ENCODE measurements at regions not wholly inside any gene's neighbourhood (a gene's known extent, or its start where the extent isn't known, plus 50 kb on each side); places are given as distances from the start of the nearest gene placed in this dataset.
"Not testable (repeated sequence)": the region's sequence is repeated elsewhere in the genome, so short reads cannot be mapped to it uniquely, and the experiment has no call there.

DNA sequence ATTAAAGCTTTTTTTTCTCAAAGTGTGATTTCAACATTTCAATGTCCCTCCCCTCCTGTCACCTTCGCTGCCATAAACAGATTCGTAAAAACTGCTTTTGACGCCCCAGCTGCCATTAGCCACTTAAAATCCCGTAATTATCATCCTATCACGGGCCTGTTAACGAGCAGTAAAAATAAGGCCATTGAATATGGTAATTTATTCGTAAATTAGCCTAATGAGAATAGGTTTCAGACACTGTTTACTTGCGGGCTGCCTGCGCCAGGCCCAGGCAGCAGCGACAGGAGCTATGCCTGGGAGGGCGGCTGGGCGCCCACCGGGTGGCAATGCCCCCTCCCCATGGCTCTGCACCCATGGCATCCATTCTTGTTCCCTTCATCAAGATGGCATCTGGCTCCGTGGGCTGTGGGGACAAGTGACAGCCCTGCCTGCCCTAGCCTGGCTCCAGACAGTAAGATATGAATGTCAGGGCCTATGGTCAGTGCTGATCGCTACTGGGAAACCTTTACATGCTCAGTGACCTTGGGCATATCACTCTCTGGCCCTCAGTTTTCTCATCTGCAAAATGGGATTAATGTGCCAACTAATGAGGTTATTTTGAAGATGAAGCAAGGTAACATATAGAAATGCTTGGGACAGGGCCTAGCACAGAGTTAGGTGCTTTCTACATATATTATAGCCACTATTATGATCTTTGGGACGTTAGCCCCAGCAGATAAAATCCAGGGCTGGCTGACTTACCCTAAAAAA is 500.8 kb downstream of the MN1 start:
- DNase-seq, result no peak

DNA sequence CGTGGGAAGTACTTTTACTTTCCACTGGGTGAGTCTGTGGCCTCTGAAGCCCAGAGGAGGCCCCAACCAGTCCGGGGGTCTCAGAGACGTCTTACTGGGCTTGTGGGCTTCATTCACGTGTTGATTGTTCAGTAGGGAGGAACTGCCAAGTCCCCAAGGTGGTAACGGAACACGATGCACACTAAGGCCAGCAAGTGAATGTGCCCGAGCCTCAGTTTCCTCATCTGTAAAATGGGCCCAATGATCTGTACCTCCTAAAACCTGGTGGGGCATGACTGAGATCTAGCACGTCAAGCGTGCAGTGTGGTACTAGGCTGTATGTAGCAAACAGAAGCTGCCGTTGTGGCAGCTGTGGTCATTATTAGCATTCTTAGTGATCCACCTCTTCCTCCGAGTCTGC is 499.1 kb downstream of the MN1 start:
- DNase-seq, result no peak

DNA sequence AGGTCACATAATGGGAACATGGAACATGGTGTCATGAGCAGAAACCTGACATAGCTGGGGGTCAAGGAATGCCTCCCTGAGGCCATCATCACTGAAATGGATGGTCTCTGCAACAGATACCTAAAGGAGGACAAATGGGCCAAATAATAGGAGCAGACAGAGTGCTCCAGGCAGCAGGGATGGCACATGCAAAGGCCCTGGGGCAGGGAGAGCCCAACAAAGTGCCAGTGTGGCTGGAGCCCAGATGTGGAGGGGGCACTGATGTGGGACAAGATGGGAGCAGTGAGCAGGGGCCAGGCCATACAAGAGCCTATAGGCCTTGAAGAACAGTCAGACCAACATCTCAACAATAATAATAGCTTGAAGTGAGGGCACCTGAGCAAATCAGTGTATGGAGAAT is 497.8 kb downstream of the MN1 start:
- no peak for DNase-seq

DNA sequence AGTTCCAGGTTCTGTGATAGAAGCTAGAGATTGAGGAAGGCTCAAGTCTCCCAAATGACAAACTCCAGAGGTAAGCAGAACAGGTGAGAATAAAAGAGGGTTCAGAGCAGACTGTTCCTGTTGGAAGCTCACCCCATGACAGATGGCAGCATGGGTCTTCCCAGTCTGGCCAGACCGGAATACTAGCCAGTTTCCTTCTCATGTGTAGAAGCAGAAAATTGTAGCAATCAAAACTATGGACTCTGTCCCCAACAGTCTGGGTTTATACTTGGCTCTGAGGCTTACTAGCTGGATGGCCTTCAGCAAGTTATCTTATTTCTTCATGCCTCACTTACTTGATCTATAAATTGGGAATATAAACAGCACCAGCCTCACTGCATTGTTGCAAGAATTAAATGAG is 494.8 kb downstream of the MN1 start:
- no peak for DNase-seq

DNA sequence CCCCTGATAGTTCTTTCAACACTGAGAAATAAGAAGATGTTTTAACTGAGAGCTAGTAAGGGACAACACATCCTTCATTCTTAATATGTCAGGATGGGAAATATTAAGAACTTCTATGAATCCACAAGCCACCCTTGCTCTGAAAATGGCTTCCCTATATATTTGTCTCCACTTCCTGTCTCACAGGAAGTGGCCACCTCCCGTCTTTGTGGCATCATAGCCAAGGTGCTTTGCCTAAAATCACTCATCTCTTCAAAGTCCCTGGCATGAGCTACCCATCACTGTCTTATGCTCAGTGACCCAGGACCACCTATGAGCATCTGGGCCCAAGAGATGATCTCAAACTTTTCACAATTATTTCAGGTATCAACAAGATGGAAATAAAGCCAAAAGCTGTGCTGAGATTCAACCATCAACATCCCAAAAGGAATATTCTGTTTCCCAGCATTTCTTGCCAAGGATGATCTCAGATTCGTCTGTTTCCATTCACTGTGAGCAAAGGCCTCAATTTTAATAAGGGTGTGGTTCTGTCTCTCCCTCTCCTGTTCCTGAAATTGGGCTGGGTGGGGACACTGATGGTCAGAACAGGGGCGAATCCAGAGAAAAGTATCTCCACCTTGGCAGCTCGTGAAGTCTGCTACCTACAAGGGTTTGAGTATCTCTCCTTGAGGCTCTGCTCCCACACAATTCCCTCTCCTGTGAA is 493.9 kb downstream of the MN1 start:
- DNase-seq, result no peak

DNA sequence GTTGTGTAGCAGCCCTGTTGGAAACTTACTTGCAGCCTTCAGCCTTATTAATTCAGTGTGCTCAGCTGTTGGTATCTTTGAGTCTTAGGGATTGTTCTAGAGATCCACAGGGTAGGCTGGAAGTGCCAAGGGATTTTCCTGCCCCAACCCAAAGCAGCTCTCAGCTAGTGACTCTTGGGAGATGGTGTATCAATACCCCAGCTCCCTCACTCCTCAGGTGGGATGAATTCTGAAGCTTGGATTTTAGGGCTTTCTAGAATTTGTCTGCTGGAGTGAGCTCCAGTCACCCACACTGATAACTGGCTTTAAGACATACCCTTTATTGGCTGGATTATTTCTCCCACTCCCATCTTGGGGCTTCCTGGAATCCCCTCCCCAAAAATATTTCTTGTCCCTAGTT is 493.0 kb downstream of the MN1 start:
- DNase-seq, result no peak

DNA sequence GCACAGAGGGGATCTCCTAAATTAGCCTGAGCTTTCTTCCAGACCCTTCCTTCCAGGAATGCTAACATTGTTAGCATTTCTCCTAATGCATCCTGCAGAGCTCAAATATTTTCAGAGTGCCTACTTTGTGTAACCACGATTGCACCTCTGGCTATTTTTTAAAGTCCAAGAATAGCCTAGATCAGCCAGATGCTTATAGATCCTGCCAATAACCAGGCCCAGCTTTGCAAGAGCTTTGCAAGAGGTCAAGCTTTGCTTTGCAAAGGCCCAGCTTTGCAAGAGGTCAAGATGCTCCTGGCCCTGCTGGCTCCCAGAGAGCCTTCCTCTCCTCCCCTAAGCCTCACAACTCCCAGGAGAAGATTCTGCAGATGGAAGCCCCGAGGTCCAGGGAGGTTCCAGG is 491.9 kb downstream of the MN1 start:
- no peak for DNase-seq

DNA sequence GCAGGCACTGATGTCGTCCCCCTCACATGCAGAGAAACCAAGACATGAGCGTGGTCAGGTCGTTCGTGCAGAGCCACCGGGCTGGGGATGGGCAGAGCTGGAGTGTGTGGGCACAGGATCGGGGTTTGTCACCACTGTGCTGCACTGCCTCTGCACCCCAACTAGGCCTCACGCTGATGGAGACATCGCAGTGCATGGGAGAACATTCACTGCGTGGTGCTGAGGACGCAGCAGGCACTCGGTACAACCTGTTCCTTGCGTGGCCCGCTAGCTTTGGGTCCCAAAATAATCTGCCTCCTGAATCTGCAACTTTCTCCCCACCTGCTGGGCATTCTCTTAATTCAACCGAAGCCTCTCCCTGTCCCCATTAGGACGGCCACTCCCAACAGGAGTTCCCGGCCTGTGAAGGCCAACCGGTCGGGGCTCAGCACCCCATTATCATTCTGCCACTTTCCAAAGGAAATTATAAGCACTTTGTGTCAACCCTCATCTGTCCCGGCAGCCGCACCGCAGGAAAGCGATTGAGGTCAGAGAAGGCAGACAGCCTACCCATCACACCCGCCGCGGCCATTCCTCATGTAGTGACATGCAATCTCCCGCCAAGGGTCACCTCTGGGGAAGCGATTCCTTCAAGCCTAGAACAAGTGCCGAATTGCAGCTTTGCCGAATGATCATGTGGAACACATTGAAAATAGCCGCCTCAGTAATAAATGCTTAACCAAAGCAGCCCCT is 490.4 kb downstream of the MN1 start:
- DNase-seq, result no peak

DNA sequence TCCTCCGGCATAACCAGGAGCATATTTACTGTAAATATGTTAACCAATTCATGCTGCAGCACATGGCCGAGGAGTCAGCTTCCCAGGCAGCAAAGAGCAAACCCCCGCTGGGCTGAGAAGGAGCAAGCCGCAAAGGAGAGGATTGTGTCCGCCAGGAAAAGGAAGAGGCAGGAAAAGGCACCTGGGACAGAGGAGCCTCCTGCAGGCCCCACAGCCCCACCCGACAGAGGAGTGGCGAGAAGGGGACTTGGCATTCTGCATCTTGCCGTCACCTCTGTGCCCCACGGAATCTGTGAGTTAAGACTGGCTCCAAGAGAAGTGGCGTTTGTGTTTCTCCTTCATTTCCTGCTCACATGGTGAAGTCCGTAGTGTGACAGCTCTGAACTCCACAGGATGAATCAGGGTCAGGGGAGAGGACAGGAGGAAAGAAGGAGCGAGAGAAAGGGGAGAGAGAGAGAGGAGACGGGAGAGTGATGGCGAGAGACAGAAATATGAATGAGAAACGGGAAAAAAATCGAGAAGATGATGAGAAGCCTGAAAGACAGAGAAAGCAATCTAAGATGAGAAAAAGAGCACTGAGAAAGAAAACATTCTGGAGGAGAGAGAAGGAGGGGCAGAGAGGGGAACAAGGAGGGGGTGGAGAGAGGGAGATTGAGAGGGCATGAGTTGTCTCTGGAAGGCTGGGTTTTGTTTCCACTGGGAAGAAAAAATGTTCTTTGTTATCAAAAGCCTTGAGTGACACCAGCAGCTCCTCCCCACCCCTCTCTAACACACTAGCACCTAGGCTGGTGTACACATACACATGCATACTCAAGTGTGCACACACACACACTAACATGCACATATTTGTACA is 489.6 kb downstream of the MN1 start:
- DNase-seq, result no peak

DNA sequence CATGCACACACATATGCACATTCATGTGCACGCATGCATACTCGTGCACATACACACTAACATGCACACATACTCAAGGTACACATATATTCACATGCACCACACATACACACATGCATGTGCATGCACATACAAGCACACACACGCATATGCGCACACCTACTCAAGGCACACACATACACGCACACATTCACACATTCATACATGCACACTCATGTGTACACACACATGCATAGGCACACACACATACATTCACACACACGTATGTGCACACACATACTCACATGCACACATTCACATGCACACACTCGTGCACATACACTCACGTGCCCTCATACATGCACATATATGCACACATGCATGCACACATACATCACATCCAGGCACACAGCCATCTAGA is 489.0 kb downstream of the MN1 start:
- DNase-seq, result no peak

DNA sequence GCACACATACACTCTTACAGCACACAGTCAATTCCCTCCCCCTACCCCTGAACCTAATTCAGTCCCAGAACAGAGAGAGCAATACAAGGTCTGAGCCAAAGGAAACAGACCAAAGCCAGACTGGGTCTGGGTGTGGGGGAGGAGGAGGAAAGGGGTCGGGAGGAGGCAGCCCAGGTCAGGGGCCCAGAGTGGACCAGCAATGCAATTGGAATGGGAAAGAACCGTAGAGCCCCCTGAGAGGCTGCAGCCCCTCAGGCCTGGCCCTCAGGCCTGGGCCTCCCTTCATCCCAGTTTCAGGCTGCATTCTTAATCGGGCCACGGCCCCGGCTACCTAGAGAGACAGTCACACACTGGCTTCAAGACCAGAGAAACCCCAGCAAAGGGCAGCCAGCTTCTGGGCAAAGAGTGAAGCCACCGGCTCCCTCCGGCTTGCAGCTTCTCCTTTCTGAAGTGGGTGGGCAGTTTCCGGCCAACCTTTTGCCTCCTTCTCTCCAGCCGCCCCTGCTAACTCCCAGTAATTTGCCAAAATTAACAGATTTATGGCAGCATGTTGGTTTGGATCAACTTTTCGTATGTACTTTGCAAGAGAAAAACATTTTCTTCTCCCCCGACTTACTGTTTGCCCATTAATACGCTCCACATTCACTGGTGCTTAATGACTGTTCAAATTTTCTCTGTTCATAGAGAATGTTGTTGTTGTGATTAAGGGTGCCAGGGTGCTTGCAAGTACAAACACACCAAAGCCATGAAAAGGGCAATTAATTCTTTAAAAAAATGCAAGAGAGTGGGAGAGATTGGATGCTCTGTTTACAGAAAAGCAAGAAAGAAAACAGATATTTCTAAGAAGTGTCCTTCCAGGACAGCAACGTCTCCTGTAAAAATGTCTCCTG is 488.3 kb downstream of the MN1 start:
- DNase-seq, result no peak

DNA sequence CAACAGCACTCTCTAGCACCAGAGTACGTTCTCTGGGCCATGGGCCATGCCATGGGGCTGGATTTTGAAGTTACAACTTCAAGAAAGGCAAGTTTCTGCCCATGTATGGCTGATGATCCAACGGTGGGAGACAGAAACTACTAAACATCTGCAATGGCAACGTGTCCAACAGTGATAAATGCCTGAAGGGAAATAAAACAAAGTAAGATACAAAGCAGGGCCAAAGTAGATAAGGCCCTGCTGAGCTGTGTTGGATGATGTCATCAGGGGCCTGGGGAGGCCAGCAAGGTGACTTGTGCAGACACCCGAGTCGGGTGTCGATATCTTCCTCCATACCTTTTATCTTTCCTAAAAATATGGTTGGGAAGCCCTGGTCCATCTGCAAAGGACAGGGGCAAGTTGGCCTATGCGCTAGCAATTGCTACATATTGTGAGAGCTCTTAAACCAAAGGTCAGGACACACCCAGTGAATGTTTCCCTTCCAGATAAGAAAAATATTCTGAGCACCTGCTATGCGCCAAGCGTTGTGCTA is 487.2 kb downstream of the MN1 start:
- no peak for DNase-seq

DNA sequence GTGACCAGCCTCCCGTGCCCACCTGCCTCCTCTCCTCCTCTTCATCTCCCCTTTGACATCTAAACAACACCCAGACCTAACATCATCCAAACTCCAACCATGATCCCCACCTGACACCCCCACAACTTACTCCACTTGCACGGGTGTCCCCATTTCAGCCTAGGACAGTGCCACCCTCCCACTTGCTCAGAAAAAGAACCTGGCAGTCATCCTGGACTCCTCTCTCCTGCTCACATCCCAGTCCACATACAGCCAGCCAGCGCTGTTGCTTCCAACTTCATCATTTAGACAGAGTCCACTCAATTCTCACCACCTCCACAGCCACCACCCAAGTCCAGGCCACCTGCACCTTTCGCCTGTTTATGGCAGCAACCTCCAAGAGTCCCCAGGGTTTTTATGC is 485.7 kb downstream of the MN1 start:
- no peak for DNase-seq

DNA sequence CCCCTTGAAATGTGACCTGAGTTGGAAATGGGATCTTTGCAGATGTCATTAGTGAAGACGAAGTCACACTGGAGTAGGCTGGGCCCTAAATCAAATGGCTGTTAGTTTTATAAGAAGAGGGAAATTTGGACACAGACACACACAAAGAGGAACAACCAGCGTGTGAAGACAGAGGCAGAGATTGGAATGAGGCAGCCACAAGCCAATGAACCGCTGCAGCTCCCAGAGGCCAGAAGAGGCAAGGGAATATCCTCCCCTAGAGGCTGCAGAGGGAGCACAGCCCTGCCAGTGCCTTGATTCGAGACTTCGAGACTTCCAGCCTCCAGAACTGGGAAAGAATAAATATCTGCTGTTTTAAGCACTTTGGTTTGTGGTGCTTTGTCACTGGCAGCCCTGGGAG is 484.5 kb downstream of the MN1 start:
- no peak for DNase-seq

DNA sequence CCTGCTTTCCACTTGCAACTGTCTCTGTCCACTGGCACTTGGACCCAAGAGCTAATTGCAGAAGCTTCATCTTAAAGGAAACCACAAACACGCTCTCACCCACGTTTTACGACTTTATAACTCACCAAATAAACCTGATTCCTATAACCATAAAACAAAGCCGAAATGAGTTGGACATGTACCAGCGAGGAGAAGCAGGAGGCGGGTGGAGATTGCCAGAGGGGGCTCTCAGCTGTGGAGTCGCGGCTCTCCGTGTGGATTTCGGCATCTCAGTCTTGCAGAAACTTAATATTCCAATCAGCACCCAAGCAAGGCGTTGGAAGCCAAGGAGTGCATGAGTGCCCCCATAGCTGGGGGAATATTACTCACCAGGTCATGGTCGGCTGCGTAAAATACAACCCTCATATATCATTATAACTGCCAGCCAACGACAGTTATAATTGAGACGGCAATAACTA is 483.6 kb downstream of the MN1 start:
- no peak for DNase-seq

DNA sequence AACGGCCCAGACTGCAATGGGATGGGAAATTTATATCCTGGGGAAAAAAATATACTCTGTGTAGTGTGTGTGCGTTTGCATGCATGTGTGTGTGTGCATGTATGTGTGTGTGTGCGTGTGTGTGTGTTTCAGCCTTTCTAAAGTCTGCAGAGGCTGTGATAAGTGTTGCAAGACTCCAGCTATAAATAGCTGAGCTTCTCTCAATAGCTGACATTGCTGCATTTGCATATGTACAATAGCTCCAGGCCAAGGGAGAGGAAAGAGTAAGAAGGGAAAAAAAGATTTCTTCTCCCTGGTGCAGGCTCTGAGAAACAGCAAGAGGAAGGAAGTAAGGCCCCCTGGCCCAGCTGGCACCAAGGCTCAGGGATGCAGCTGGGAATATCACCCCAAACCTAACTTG is 483.0 kb downstream of the MN1 start:
- DNase-seq, result no peak

DNA sequence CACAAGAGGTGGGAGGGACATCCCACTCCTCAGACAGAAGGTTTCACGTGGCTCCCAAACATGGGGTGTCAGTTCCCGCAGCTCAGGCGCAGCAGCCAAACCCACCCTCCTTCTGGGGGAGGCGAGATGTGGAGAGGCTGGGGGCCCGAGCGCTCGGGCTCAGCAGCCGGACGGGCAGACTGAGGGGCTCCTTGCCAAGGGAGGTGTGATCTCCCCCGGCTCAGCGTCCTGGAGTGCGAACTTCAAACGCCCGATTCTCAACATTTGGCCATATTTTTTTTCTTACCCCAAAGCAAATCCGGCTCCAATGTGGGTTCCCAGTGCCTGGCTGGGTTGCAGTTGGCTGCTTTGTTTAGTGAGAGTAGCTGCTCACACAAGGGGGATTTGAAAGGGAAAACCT is 477.9 kb downstream of the MN1 start:
- no peak for DNase-seq

DNA sequence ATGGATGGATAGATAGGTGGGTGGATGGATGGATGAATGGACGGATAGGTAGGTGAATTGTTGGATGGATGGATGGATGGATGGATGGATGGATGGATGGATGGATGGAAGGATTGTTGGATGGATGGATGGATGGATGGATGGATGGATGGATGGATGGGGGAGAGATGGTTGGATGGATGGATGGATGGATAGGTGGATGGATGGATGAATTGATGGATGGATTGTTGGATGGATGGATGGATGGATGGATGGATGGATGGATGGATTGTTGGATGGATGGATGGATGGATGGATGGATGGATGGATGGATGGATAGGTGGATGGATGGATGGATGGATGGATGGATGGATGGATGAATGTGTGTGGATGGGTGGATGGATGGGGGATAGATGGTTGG is 476.6 kb downstream of the MN1 start:
- DNase-seq, result not testable (repeated sequence)

DNA sequence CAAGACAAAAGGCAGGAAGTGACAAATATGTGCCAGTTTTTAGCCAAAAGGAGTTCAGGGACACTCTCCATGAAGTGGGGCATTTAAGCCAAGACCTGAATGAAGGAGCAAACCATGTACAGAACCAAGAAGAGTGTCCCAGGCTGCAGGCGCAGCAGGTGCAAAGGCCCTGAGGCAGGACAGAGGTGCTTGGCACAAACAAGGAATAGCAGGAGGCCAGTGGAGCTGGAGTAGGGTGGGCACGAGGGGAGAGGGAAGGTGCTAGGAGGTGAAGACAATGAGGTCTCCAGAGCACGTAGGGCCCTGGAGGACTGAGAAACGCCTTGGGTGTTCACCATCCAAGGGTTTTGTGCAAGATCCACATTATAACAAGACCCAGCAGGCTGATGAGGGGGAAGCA is 474.1 kb downstream of the MN1 start:
- DNase-seq, result no peak

DNA sequence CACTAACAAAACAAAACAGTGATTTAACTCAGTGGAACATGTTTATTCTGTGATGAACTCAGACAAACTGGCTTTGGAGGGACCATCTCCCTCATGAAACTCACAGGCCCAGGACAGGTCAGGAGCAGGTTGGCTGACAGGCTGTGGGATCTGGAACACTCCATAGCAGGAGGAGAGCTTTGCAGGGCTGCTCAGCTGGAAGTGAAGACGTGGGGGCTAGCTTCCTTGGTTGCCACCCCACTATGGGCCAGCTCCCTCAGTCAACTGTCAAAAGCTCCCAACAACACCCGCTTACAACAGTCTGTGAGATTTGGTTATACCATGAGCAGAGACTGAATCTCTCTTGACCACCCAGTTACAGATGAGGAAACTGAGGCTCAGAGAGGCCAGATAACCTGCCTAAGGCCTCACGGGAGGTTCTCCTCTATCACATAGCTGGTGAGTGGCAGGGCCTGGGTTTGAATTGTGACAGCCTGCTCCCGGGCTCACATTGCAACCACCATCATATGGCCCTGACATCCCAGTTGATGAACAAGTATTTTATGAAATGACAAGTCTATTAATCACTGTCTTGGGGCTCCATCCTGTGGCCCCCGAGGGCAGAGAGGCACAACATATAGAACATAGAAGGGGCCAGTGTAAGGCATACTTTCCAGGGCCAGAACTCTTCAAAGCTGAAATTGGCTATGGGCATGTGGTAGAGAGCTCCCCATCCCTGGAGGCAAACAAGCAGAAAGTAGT is 473.4 kb downstream of the MN1 start:
- no peak for DNase-seq
